ENCODE measurements at regions not wholly inside any gene's neighbourhood (a gene's known extent, or its start where the extent isn't known, plus 50 kb on each side); places are given as distances from the start of the nearest gene placed in this dataset.
A peak's percentile ranks its signal among the peaks of the same experiment; 100 is the strongest.

DNA sequence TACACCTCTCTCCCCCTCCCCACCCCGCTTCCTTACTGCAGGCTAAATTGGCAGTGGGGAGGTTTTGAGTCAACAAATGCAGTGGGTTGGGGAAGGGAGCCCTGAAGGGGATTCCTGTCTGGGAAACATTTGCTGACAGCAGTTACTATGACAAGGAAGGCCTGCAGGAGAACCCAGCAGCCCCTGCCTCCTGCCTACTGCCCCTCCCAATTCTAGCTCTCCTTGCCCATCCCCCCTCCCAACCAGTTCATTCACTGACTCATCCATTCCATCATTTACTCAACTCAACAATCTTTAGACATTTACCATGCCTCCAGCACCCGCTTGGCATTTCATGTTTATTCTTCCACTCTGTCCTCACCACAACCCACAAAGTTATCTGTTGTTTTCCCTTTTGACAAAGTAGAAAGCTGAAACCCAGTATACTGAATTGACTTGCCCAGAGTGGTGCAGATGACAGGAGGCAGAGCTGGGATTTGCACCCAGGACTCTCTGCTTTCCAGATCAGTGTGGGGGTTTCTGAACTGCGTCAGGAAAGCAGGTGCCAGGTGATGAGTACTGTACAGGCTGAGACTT, 75.0 kb downstream of the MAGEF1 start:
- Histone ChIP-seq H3K9me3 (no peaks in the 10 kb centered on the region), H3K27me3 (no peaks in the 10 kb centered on the region), H3K4me1 (no peaks in the 10 kb centered on the region), H3K27ac (no peak overlapping the region), H3K4me3 (no peak overlapping the region), H3K36me3 (no peaks in the 10 kb centered on the region)
- DNase-seq = no peak
- TF ChIP-seq, protein P1, sequence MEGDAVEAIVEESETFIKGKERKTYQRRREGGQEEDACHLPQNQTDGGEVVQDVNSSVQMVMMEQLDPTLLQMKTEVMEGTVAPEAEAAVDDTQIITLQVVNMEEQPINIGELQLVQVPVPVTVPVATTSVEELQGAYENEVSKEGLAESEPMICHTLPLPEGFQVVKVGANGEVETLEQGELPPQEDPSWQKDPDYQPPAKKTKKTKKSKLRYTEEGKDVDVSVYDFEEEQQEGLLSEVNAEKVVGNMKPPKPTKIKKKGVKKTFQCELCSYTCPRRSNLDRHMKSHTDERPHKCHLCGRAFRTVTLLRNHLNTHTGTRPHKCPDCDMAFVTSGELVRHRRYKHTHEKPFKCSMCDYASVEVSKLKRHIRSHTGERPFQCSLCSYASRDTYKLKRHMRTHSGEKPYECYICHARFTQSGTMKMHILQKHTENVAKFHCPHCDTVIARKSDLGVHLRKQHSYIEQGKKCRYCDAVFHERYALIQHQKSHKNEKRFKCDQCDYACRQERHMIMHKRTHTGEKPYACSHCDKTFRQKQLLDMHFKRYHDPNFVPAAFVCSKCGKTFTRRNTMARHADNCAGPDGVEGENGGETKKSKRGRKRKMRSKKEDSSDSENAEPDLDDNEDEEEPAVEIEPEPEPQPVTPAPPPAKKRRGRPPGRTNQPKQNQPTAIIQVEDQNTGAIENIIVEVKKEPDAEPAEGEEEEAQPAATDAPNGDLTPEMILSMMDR (IDR thresholded peaks at IDR 0.05) = no peak
- no peak for ATAC-seq
- intact Hi-C loops (cut with DNase I) = no loop called here

DNA sequence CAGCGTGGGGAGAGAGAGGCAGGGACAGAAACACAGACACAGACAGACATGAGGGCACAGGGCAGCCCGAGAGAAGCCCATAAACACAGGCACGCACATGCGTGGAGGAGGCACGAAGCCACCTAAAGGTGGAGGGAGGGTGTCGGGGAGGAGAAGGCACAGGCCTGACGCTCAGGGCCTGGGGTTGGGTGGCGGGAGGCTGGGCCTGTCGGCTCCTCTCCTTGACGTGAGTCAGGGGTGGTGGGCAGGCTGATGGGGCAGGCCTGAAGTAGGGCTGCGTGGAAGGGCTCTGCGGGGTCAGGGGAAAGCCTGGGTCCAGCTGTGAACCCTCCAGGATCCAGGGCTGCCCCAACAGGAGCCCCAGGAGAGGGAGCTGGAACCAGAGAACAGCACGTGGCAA, 74.2 kb downstream of the EPHB3 start:
- no peaks in the 10 kb centered on the region for H3K9me3 ChIP-seq
- no peak overlapping the region for H3K4me3 ChIP-seq
- no peaks in the 10 kb centered on the region for H3K36me3 ChIP-seq
- ATAC-seq (no peak), DNase-seq (no peak)
- H3K27ac ChIP-seq = no peak overlapping the region
- intact Hi-C loops (cut with DNase I) = no loop called here
- no peaks in the 10 kb centered on the region for H3K27me3 ChIP-seq
- TF ChIP-seq, protein P1 (IDR thresholded peaks at IDR 0.05) = no peak
- no peaks in the 10 kb centered on the region for H3K4me1 ChIP-seq

DNA sequence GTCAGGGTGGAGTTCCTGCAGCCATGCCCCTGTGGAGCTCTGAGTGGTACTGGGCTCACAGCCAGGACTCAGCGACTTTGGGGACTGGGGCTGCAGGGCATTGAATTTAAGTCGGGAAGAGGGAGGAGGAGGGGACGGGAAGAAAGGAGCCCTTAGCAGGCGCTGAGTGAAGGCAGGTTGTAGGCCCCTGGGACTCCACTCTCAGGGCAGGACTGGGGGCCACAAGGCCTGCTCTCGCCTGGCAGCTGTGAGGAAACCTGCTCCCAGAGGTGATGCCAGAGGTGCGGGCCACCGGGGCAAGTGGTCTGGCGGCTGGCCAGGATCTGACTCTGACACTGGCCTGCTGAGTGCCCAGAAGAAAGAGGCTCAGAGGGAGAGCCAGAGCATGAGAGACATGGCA, 73.5 kb downstream of the EPHB3 start:
- Histone ChIP-seq H3K4me1 (no peaks in the 10 kb centered on the region), H3K4me3 (no peak overlapping the region), H3K27me3 (no peaks in the 10 kb centered on the region), H3K36me3 (no peaks in the 10 kb centered on the region), H3K27ac (no peak overlapping the region), H3K9me3 (no peaks in the 10 kb centered on the region)
- TF ChIP-seq, protein P1 (IDR thresholded peaks at IDR 0.05) = no peak
- peak; percentile 83 for DNase-seq
- ATAC-seq = peak; percentile 42
- intact Hi-C loops (cut with DNase I) = no loop called here

DNA sequence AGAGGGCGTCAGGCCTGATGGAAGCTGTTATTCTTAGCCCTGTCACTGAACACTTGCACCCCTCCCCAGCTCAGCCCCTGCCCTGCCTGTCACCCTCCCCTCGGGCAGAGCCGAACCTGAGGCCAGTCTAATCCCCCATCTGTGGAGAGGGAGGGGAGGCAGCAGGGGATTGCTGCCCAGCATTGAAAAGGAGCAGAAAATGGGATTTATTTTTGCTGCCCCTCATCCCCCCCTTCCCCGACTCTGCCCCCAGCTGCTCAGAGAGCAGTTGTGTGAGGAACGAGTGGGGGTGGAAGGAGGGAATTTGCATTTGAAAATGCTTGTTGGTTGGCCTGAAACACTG, 71.6 kb downstream of the EPHB3 start:
- H3K4me1 ChIP-seq = no peaks in the 10 kb centered on the region
- TF ChIP-seq, protein P1 (IDR thresholded peaks at IDR 0.05) = no peak
- ATAC-seq = no peak
- no peaks in the 10 kb centered on the region for H3K27me3 ChIP-seq
- no peaks in the 10 kb centered on the region for H3K9me3 ChIP-seq
- no peaks in the 10 kb centered on the region for H3K36me3 ChIP-seq
- intact Hi-C loops (cut with DNase I) = no loop called here
- H3K27ac ChIP-seq = no peak overlapping the region
- DNase-seq = peak; percentile 18
- no peak overlapping the region for H3K4me3 ChIP-seq

DNA sequence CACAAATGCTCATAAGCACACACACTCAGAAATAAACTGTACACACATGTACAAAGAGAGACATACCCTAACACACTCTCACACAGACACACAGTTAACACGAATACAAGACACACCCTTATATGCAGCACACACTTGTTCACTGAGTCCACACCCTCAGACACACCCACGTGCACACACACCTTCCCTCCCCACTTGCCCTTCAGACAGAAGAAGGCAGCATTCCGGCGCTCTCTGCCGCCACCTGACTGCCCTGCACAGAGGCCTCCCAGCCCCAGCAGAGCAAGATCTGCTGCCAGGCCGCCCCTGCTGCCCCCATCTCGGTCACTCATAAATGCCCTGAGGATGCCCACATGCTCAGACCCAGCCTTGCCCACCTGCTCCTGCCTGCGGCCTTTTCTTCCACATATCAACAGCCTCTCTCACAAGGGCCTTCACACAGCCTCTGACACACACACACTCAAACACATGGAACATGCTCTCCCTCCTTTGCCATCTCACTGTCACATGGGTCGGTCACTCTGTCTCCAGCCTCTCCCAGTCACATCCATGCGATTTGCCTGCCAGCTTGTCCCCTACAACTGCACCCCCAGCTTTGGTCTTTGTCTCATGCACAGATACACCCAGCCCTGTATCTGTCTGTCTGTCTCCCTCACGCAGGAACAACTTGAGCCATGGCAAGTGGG, 71.1 kb downstream of the EPHB3 start:
- DNase-seq = no peak
- TF ChIP-seq, protein P1 (IDR thresholded peaks at IDR 0.05) = no peak

More for the DNA sequence above, 71.1 kb downstream of the EPHB3 start:
- Histone ChIP-seq H3K27ac (no peak overlapping the region), H3K9me3 (no peaks in the 10 kb centered on the region), H3K27me3 (no peaks in the 10 kb centered on the region), H3K4me1 (no peaks in the 10 kb centered on the region), H3K4me3 (no peak overlapping the region), H3K36me3 (no peaks in the 10 kb centered on the region)
- ATAC-seq = peak; percentile 58
- intact Hi-C loops (cut with DNase I) = no loop called here
